HG02588 (cell line): ENCODE measurements at regions not wholly inside any gene's neighbourhood (a gene's known extent, or its start where the extent isn't known, plus 50 kb on each side); places are given as distances from the start of the nearest gene placed in this dataset.
"Not testable (repeated sequence)": the region's sequence is repeated elsewhere in the genome, so short reads cannot be mapped to it uniquely, and the experiment has no call there.

ENCODE experiments used
- ATAC-seq: cut with Tn5 transposase; IDR thresholded peaks from one replicate; pipeline ENCODE4 v1.9.1; 2021; ENCODE audit warnings: mild to moderate bottlenecking, moderate library complexity; ENCODE audit not compliant: unreplicated experiment

GRCh38 chr12:23236066-23236780 lies 611.3 kb downstream of the ETNK1 start:
- no peak for ATAC-seq

DNA sequence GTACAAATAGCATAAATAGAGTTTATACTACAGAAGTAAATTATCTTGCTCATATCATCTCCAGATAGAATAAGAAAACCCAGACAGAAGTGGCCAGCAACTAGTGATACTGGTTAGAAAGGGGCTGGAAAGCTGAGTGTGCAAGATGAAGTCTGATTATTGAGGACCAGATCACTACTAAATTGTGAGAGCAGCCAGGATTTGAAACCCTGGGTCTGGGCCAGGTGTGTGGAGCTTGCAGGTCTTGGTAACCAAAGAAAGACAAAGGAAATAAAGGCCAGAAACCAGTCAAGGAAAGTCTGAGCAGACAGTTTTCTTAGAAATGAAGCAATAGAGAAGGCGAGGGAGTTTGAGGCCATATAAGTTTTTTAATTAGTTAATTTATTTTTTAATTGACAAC lies 611.8 kb downstream of the ETNK1 start:
- ATAC-seq = no peak

- no peak for ATAC-seq
Measured at GRCh38 chr12:23238190-23238589, 613.2 kb downstream of the ETNK1 start.

DNA sequence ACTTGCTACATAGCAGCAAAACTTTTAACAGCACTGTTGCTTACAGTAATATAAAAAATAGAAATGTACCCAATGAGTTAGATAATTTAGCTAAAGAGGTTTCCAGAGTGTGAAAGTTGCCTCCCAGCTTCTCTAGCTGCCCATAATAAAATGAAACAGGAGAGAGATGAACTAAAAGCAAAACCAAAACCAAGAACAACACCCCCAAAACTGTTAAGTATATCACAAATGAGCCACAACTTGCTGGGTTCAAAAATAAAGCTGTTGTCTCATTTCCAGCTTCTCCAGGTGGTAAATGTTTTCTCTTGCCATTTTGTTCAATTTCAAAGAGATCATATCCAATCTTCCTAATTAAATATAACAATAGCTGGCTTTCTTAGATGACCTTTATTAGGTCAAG lies 614.0 kb downstream of the ETNK1 start:
- no peak for ATAC-seq

GRCh38 chr12:23245186-23245585 lies 620.2 kb downstream of the ETNK1 start:
- ATAC-seq = no peak

GRCh38 chr12:23253191-23253590 lies 628.2 kb downstream of the ETNK1 start:
- ATAC-seq = no peak

GRCh38 chr12:23253910-23254309 lies 628.9 kb downstream of the ETNK1 start:
- ATAC-seq = not testable (repeated sequence)

- no peak for ATAC-seq
Measured at GRCh38 chr12:23259558-23259957, 634.6 kb downstream of the ETNK1 start.

GRCh38 chr12:23262670-23263069 lies 637.7 kb downstream of the ETNK1 start:
- no peak for ATAC-seq

DNA sequence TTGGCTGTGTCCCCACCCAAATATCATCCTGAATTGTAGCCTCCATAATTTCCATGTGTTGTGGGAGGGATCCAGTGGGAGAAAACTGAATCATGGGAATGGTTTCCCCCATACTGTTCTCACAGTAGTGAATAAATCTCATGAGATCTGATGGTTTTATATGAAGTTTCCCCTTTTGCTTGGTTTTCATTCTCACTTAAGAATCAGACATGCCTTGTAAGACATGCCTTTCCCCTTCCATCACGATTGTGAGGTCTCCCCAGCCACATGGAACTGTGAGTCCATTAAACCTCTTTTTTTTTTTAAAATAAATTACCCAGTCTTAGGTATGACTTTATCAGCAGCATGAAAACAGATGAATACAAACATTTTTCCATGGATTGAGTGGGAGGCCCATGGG lies 652.9 kb downstream of the ETNK1 start:
- no peak for ATAC-seq

DNA sequence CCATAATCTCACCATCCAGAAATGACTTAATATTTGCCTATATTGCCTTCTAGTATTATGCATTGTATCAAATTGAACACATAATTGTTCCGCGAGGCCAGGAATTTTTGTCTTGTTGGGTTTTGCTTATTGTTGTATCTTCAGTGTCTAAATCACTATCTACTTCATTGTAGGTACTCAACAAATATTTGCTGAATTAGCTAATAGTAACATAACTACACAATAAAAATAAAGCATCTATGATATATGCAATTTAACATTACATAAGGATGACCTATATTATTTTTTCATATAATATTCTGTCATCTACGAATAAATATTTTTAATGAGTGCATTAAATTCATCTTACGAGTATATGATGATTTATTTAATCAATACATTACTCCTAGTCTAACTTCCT lies 656.3 kb downstream of the ETNK1 start:
- no peak for ATAC-seq

- ATAC-seq = no peak
Measured at GRCh38 chr12:23282701-23283100, 657.7 kb downstream of the ETNK1 start.

DNA sequence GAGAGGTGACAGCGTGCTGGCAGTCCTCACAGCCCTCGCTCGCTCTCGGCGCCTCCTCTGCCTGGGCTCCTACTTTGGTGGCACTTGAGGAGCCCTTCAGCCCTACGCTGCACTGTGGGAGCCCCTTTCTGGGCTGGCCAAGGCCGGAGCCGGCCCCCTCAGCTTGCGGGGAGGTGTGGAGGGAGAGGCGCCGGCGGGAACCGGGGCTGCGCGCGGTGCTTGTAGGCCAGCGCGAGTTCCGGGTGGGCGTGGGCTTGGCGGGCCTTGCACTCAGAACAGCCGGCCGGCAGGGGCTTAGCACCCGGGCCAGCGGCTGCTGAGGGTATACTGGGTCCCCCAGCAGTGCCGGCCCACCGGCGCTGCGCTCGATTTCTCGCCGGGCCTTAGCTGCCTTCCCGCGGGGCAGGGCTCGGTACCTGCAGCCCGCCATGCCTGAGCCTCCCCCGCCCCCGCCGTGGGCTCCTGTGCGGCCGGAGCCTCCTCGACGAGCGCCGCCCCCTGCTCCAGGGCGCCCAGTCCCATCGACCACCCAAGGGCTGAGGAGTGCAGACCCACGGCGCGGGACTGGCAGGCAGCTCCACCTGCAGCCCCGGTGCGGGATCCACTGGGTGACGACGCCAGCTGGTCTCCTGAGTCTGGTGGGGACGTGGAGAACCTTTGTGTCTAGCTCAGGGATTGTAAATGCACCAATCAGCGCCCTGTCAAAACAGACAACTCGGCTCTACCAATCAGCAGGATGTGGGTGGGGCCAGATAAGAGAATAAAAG lies 661.0 kb downstream of the ETNK1 start:
- not testable (repeated sequence) for ATAC-seq

- ATAC-seq = no peak
Measured at GRCh38 chr12:23290627-23291330, 658.7 kb downstream of the SOX5 start.

GRCh38 chr12:23303220-23303619 lies 646.2 kb downstream of the SOX5 start:
- ATAC-seq = no peak

DNA sequence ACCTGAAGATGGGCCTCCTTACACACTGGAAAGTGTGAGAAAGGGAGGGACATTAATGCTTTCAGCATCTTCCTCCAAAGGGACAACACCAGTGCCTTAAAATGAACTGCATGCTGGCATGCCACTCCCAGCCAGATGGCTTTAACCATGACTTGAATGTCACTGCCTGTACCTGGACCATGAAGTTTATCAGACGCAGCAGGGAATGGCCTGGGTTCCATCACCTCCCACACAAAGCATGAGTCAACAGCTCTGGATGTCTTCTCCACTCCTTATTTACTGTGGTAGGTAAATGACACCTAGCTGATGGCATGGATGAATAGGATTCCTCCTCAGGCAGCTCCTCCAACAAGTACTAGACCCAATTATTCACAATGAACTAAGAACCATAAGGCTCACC lies 645.6 kb downstream of the SOX5 start:
- no peak for ATAC-seq

DNA sequence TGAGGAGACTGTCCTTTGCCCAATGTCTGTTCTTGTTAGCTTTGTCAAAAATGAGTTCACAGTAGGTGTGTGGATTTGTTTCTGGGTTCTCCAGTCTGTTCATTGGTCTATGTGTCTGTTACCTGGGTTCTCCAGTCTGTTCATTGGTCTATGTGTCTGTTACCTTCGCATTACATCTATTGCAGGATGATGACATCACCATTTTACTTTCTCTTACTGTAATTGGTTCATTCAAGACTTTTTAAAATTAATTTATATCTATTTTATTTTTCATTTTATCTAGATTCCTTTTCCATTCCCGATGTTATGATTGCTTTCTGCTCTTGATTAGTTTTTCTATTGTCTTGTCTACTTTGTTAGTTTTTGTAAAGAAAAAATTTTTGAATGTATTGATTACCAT lies 615.5 kb downstream of the SOX5 start:
- ATAC-seq = no peak

GRCh38 chr12:23335593-23335992 lies 613.9 kb downstream of the SOX5 start:
- ATAC-seq = no peak

GRCh38 chr12:23337213-23337612 lies 612.3 kb downstream of the SOX5 start:
- ATAC-seq = no peak

GRCh38 chr12:23340351-23340750 lies 609.1 kb downstream of the SOX5 start:
- no peak for ATAC-seq

DNA sequence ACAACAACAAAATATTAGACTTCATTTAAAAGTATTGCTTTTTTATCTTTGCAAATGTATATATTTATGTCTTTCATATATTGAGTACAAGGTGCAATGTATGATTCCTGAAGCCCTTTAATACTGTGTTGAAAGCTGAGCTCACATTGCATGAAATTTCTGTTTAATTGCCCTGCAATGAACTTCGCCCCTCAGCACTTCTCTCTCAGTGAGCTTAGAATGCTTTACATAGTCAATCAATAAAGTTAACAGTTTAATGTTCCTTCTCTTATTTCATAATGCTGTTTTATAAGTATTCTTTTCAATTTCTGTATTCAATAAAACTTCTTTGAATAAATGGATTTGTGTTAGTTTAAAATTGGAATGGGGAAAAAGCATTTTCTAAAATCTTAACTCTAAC lies 607.1 kb downstream of the SOX5 start:
- ATAC-seq = no peak

GRCh38 chr12:23349564-23349963 lies 599.9 kb downstream of the SOX5 start:
- ATAC-seq = no peak
